ENCODE measurements at regions not wholly inside any gene's neighbourhood (a gene's known extent, or its start where the extent isn't known, plus 50 kb on each side); places are given as distances from the start of the nearest gene placed in this dataset.
"Not testable (repeated sequence)": the region's sequence is repeated elsewhere in the genome, so short reads cannot be mapped to it uniquely, and the experiment has no call there.

GRCh38 chr15:26214290-26214689 is 351.2 kb upstream of the ATP10A start:
- Histone ChIP-seq H3K9ac (ENCODE audit: low read depth, low read length) (no peak overlapping the region), H3K9me3 (ENCODE audit: control insufficient read depth, insufficient read depth, low read length) (no peaks in the 10 kb centered on the region), H3K4me1 (ENCODE audit: insufficient read depth, low read length) (no peaks in the 10 kb centered on the region), H3K36me3 (ENCODE audit: insufficient read depth, low read length) (no peaks in the 10 kb centered on the region)

DNA sequence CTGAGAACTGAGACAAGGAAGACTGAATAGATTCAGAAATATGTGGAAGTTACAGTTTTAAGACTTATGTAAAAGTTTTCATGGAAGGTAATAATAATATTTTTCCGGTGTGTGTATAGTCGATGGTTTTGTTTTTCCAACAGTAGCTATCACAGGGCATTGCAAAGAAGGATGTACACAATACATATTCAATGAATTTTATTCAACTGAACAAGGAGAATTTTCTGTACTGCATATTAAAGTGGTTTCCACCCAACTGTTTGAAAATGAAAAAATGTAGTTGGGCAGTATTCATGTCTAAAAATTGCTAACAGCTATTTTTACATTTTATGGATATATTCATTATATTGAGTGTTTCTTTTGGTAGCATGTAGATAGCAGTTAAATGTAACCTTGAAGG is 350.3 kb upstream of the ATP10A start:
- H3K9me3 ChIP-seq (ENCODE audit: control insufficient read depth, insufficient read depth, low read length): no peaks in the 10 kb centered on the region
- no peaks in the 10 kb centered on the region for H3K36me3 ChIP-seq (ENCODE audit: insufficient read depth, low read length)
- no peak overlapping the region for H3K9ac ChIP-seq (ENCODE audit: low read depth, low read length)
- H3K4me1 ChIP-seq (ENCODE audit: insufficient read depth, low read length): no peaks in the 10 kb centered on the region

DNA sequence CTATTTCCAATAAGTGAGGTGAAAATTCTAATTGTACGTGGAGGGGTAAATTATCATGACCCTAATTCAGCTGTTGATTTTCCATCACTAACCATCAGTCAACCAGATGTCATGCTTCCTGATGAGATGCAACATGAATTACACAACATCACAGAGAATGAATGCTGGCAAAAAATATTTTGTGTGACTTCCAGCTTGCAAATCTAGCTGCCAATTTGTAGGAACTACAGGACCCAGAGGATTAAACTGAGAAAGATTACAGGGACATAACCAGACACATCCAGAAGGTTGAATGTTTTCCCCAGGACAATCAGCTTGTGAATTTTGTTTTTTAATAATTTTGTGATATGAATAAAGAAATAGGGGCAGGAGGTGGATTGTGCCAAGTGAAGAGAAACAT is 349.0 kb upstream of the ATP10A start:
- no peaks in the 10 kb centered on the region for H3K36me3 ChIP-seq (ENCODE audit: insufficient read depth, low read length)
- no peaks in the 10 kb centered on the region for H3K9me3 ChIP-seq (ENCODE audit: control insufficient read depth, insufficient read depth, low read length)
- no peak overlapping the region for H3K9ac ChIP-seq (ENCODE audit: low read depth, low read length)
- no peaks in the 10 kb centered on the region for H3K4me1 ChIP-seq (ENCODE audit: insufficient read depth, low read length)

- H3K9ac ChIP-seq (ENCODE audit: low read depth, low read length): no peak overlapping the region
- no peaks in the 10 kb centered on the region for H3K4me1 ChIP-seq (ENCODE audit: insufficient read depth, low read length)
- H3K9me3 ChIP-seq (ENCODE audit: control insufficient read depth, insufficient read depth, low read length): no peaks in the 10 kb centered on the region
- no peaks in the 10 kb centered on the region for H3K36me3 ChIP-seq (ENCODE audit: insufficient read depth, low read length)
These were observed 347.9 kb upstream of the ATP10A start for GRCh38 chr15:26210980-26211379.

DNA sequence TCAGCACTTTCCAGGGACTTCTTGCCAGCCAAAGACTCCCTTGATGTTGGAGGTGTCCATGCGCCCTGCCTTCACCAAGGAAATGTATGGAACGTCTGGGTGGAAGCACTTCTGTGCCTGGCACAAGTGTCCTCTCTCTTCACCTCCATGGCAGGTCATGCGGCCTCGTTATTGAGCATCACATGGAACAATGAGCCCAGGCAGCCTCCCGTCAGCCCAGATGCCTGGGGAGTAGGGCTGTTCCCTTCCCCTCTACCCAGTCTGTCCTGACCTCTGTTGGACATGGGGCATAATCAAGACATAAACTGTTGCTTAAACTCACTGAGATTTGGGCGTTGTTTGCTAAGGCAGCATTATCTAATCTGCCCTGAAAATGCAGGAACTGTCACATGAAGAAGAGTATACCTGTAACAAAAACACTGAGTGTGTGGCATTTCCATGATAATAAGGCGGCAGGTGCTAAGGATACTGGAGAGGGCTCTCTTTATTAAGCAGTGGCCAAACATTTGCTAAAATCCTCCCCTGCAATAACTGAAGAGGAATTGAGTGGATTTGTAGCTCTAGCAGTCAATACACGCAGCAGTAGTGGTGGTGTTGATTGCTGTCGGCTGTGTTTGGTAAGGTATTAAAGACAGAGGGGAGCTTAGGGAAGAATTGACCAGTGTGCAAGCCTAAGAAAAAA is 338.2 kb upstream of the ATP10A start:
- no peaks in the 10 kb centered on the region for H3K36me3 ChIP-seq (ENCODE audit: insufficient read depth, low read length)
- H3K4me1 ChIP-seq (ENCODE audit: insufficient read depth, low read length): peaks cover 16% of the 10 kb centered on the region; the same call in 1 of the 2 replicates
- no peak overlapping the region for H3K9ac ChIP-seq (ENCODE audit: low read depth, low read length)
- no peaks in the 10 kb centered on the region for H3K9me3 ChIP-seq (ENCODE audit: control insufficient read depth, insufficient read depth, low read length)

- no peaks in the 10 kb centered on the region for H3K9me3 ChIP-seq (ENCODE audit: control insufficient read depth, insufficient read depth, low read length)
These were observed 337.3 kb upstream of the ATP10A start for GRCh38 chr15:26200427-26200826.

GRCh38 chr15:26197719-26198118 is 334.6 kb upstream of the ATP10A start:
- H3K36me3 ChIP-seq (ENCODE audit: insufficient read depth, low read length): no peaks in the 10 kb centered on the region
- H3K4me1 ChIP-seq (ENCODE audit: insufficient read depth, low read length): peaks cover 16% of the 10 kb centered on the region; the same call in 1 of the 2 replicates
- H3K9ac ChIP-seq (ENCODE audit: low read depth, low read length): no peak overlapping the region
- no peaks in the 10 kb centered on the region for H3K9me3 ChIP-seq (ENCODE audit: control insufficient read depth, insufficient read depth, low read length)

More at GRCh38 chr15:26200427-26200826, 337.3 kb upstream of the ATP10A start:
- no peaks in the 10 kb centered on the region for H3K36me3 ChIP-seq (ENCODE audit: insufficient read depth, low read length)
- no peak overlapping the region for H3K9ac ChIP-seq (ENCODE audit: low read depth, low read length)
- H3K4me1 ChIP-seq (ENCODE audit: insufficient read depth, low read length): peaks cover 16% of the 10 kb centered on the region; the same call in 1 of the 2 replicates

- no peak overlapping the region for H3K9ac ChIP-seq (ENCODE audit: low read depth, low read length)
- H3K36me3 ChIP-seq (ENCODE audit: insufficient read depth, low read length): no peaks in the 10 kb centered on the region
- peaks cover 11% of the 10 kb centered on the region; the same call in 1 of the 2 replicates for H3K4me1 ChIP-seq (ENCODE audit: insufficient read depth, low read length)
- no peaks in the 10 kb centered on the region for H3K9me3 ChIP-seq (ENCODE audit: control insufficient read depth, insufficient read depth, low read length)
These were observed 333.9 kb upstream of the ATP10A start for GRCh38 chr15:26197060-26197459.

DNA sequence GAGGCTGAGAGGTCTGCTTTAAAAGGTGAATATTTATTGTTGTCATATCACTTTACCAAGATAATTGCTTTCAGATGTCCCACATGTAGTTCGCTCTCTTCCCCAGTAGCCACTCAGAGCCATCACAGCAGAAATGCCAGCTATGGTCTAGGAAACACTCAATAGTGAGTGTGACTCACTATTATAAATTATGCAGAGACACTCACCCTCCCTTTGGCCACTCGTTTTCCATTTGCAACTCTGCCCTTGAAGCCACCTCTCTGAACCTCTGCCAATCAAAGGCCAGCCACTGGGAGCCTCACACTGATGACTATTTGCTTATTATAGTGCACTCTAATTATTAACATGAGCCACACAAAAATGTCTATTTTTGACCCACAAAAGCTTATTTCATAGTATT is 328.1 kb upstream of the ATP10A start:
- Histone ChIP-seq H3K9me3 (ENCODE audit: control insufficient read depth, insufficient read depth, low read length) (no peaks in the 10 kb centered on the region), H3K9ac (ENCODE audit: low read depth, low read length) (no peak overlapping the region), H3K36me3 (ENCODE audit: insufficient read depth, low read length) (no peaks in the 10 kb centered on the region), H3K4me1 (ENCODE audit: insufficient read depth, low read length) (no peaks in the 10 kb centered on the region)

GRCh38 chr15:26186138-26186537 is 323.0 kb upstream of the ATP10A start:
- not testable (repeated sequence) for H3K9me3 ChIP-seq (ENCODE audit: control insufficient read depth, insufficient read depth, low read length); H3K4me1 ChIP-seq (ENCODE audit: insufficient read depth, low read length); H3K36me3 ChIP-seq (ENCODE audit: insufficient read depth, low read length); H3K9ac ChIP-seq (ENCODE audit: low read depth, low read length)

DNA sequence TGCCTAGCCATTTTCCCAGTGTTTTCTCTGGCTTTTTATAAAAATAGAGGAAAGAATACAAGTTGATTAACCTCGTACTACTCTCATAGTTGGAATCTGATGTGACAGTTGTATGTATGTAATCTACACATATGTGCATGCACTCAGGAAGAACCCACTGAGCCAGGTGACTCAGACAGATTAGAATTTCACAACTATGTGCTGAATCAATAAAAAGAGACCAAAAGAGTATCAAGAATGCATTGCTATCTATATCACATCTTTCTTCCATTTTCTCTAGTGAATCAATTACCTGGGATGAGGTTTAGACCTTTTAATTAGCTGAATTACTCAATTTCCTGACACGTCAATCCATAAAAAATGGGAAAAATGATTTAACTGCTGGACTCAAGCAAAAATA is 319.3 kb upstream of the ATP10A start:
- Histone ChIP-seq H3K36me3 (ENCODE audit: insufficient read depth, low read length) (no peaks in the 10 kb centered on the region), H3K9ac (ENCODE audit: low read depth, low read length) (no peak overlapping the region), H3K4me1 (ENCODE audit: insufficient read depth, low read length) (0 out of 2 replicates have a peak, but pooled peaks cover 7% of the 10 kb centered on the region), H3K9me3 (ENCODE audit: control insufficient read depth, insufficient read depth, low read length) (no peaks in the 10 kb centered on the region)

DNA sequence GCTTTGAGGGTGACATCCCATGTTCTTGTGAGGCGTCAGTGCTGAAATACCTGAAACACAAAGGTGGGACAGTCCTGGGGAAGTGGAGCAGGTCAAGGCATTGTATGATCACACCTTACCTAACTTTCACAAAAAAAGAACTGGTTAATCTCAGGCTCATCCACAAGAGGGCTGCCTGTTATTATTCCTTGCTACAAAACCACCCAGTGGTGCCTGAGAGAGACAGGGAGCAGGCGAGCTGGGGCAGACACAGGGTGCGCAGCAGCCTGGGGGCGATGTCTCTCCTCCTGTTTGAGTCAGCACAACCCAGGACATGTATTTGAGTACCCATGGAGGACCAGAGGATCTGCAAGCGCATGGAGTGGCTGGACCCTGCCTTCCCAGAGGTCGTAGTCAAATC is 316.8 kb upstream of the ATP10A start:
- Histone ChIP-seq H3K9ac (ENCODE audit: low read depth, low read length) (no peak overlapping the region), H3K9me3 (ENCODE audit: control insufficient read depth, insufficient read depth, low read length) (no peaks in the 10 kb centered on the region), H3K36me3 (ENCODE audit: insufficient read depth, low read length) (no peaks in the 10 kb centered on the region), H3K4me1 (ENCODE audit: insufficient read depth, low read length) (0 out of 2 replicates have a peak, but pooled peaks cover 7% of the 10 kb centered on the region)

- Histone ChIP-seq H3K4me1 (ENCODE audit: insufficient read depth, low read length) (0 out of 2 replicates have a peak, but pooled peaks cover 7% of the 10 kb centered on the region), H3K9ac (ENCODE audit: low read depth, low read length) (no peak overlapping the region), H3K36me3 (ENCODE audit: insufficient read depth, low read length) (no peaks in the 10 kb centered on the region), H3K9me3 (ENCODE audit: control insufficient read depth, insufficient read depth, low read length) (no peaks in the 10 kb centered on the region)
These were observed 315.6 kb upstream of the ATP10A start for GRCh38 chr15:26178640-26179220.

DNA sequence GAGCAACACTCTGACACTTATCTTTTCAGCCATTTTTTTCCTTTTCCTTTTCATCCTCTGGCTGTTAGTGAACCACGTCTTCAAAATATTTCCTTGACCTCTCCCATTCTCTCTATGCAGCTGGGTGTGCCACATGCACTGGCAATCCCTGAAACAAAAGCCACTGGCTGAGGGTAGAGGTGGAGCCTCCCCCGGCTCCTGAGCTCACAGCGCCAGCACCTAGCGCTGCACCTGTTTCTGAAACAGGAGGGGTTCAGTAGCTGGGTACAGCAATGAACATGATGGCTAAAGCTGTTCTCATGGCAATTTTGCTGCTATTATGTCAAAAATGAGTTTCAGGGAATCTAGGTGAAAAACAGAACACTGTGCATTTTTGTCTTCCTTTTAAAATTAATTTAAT is 314.7 kb upstream of the ATP10A start:
- Histone ChIP-seq H3K36me3 (ENCODE audit: insufficient read depth, low read length) (no peaks in the 10 kb centered on the region), H3K9me3 (ENCODE audit: control insufficient read depth, insufficient read depth, low read length) (no peaks in the 10 kb centered on the region), H3K9ac (ENCODE audit: low read depth, low read length) (no peak overlapping the region), H3K4me1 (ENCODE audit: insufficient read depth, low read length) (0 out of 2 replicates have a peak, but pooled peaks cover 7% of the 10 kb centered on the region)

- H3K4me1 ChIP-seq (ENCODE audit: insufficient read depth, low read length): 0 out of 2 replicates have a peak, but pooled peaks cover 7% of the 10 kb centered on the region
- H3K9me3 ChIP-seq (ENCODE audit: control insufficient read depth, insufficient read depth, low read length): no peaks in the 10 kb centered on the region
- H3K36me3 ChIP-seq (ENCODE audit: insufficient read depth, low read length): no peaks in the 10 kb centered on the region
- no peak overlapping the region for H3K9ac ChIP-seq (ENCODE audit: low read depth, low read length)
These were observed 313.7 kb upstream of the ATP10A start for GRCh38 chr15:26176831-26177230.

Measured in ES-I3 (cell line).